ENCODE measurements at regions not wholly inside any gene's neighbourhood (a gene's known extent, or its start where the extent isn't known, plus 50 kb on each side); places are given as distances from the start of the nearest gene placed in this dataset.
"Not testable (repeated sequence)": the region's sequence is repeated elsewhere in the genome, so short reads cannot be mapped to it uniquely, and the experiment has no call there.

GRCh38 chr1:194026422-194026821, 840.0 kb upstream of the B3GALT2 start:
- DNase-seq (ENCODE audit: low read depth in 2 of 2): no peak

GRCh38 chr1:194024659-194025058, 838.2 kb upstream of the B3GALT2 start:
- no peak for DNase-seq (ENCODE audit: low read depth in 2 of 2)

- DNase-seq (ENCODE audit: low read depth in 2 of 2): no peak
Observed at GRCh38 chr1:194014014-194014413, 827.6 kb upstream of the B3GALT2 start.

- no peak for DNase-seq (ENCODE audit: low read depth in 2 of 2)
Observed at GRCh38 chr1:194013561-194013960, 827.1 kb upstream of the B3GALT2 start.

- DNase-seq (ENCODE audit: low read depth in 2 of 2): no peak
Observed at GRCh38 chr1:194004146-194004545, 817.7 kb upstream of the B3GALT2 start.

- DNase-seq (ENCODE audit: low read depth in 2 of 2): not testable (repeated sequence)
Observed at GRCh38 chr1:194001726-194002350, 815.4 kb upstream of the B3GALT2 start.

- no peak for DNase-seq (ENCODE audit: low read depth in 2 of 2)
Observed at GRCh38 chr1:193988885-193989284, 802.5 kb upstream of the B3GALT2 start.

GRCh38 chr1:193979219-193979618, 792.8 kb upstream of the B3GALT2 start:
- DNase-seq (ENCODE audit: low read depth in 2 of 2): no peak

- no peak for DNase-seq (ENCODE audit: low read depth in 2 of 2)
Observed at GRCh38 chr1:193974286-193974798, 787.9 kb upstream of the B3GALT2 start.

- no peak for DNase-seq (ENCODE audit: low read depth in 2 of 2)
Observed at GRCh38 chr1:193973428-193973827, 787.0 kb upstream of the B3GALT2 start.

- no peak for DNase-seq (ENCODE audit: low read depth in 2 of 2)
Observed at GRCh38 chr1:193971595-193971994, 785.2 kb upstream of the B3GALT2 start.

GRCh38 chr1:193960499-193960898, 774.1 kb upstream of the B3GALT2 start:
- DNase-seq (ENCODE audit: low read depth in 2 of 2): no peak

GRCh38 chr1:193960040-193960439, 773.6 kb upstream of the B3GALT2 start:
- DNase-seq (ENCODE audit: low read depth in 2 of 2): no peak

- no peak for DNase-seq (ENCODE audit: low read depth in 2 of 2)
Observed at GRCh38 chr1:193957556-193958095, 771.2 kb upstream of the B3GALT2 start.

- DNase-seq (ENCODE audit: low read depth in 2 of 2): no peak
Observed at GRCh38 chr1:193952778-193953374, 766.5 kb upstream of the B3GALT2 start.

GRCh38 chr1:193951984-193952383, 765.6 kb upstream of the B3GALT2 start:
- no peak for DNase-seq (ENCODE audit: low read depth in 2 of 2)

- DNase-seq (ENCODE audit: low read depth in 2 of 2): no peak
Observed at GRCh38 chr1:193944454-193944853, 758.0 kb upstream of the B3GALT2 start.

- DNase-seq (ENCODE audit: low read depth in 2 of 2): no peak
Observed at GRCh38 chr1:193940176-193940575, 753.8 kb upstream of the B3GALT2 start.

GRCh38 chr1:193939585-193939984, 753.2 kb upstream of the B3GALT2 start:
- DNase-seq (ENCODE audit: low read depth in 2 of 2): no peak

GRCh38 chr1:193937308-193937707, 750.9 kb upstream of the B3GALT2 start:
- DNase-seq (ENCODE audit: low read depth in 2 of 2): no peak

GRCh38 chr1:193932979-193933378, 746.6 kb upstream of the B3GALT2 start:
- no peak for DNase-seq (ENCODE audit: low read depth in 2 of 2)

GRCh38 chr1:193931356-193931755, 744.9 kb upstream of the B3GALT2 start:
- DNase-seq (ENCODE audit: low read depth in 2 of 2): no peak

- no peak for DNase-seq (ENCODE audit: low read depth in 2 of 2)
Observed at GRCh38 chr1:193929374-193930033, 743.1 kb upstream of the B3GALT2 start.
